ENCODE measurements at regions not wholly inside any gene's neighbourhood (a gene's known extent, or its start where the extent isn't known, plus 50 kb on each side); places are given as distances from the start of the nearest gene placed in this dataset.

- no peak for DNase-seq
Measured at GRCh38 chr2:74735009-74735408, 81.0 kb downstream of the SEMA4F start.

- no peak for DNase-seq
Measured at GRCh38 chr2:74735564-74735963, 81.5 kb downstream of the SEMA4F start.

GRCh38 chr2:74736589-74736988 lies 82.5 kb downstream of the SEMA4F start:
- no peak for DNase-seq

GRCh38 chr2:74738586-74738985 lies 84.5 kb downstream of the SEMA4F start:
- no peak for DNase-seq

- DNase-seq, result no peak
Measured at GRCh38 chr2:74739129-74739528, 85.1 kb downstream of the SEMA4F start.

- no peak for DNase-seq
Measured at GRCh38 chr2:74739733-74740241, 85.7 kb downstream of the SEMA4F start.

GRCh38 chr2:74740395-74740740 lies 86.3 kb downstream of the SEMA4F start:
- DNase-seq, result no peak

- peak; percentile 81 to 83 for DNase-seq
Measured at GRCh38 chr2:74740741-74741431, 86.8 kb downstream of the SEMA4F start.

GRCh38 chr2:74741629-74742028 lies 87.6 kb downstream of the SEMA4F start:
- DNase-seq, result peak; percentile 38 to 48

GRCh38 chr2:74742471-74742870 lies 88.4 kb downstream of the SEMA4F start:
- DNase-seq, result no peak

- no peak for DNase-seq
Measured at GRCh38 chr2:74743039-74743438, 89.0 kb downstream of the SEMA4F start.

GRCh38 chr2:74743778-74744177 lies 89.7 kb downstream of the SEMA4F start:
- DNase-seq, result no peak

GRCh38 chr2:74744731-74745515 lies 89.0 kb upstream of the HK2 start:
- no peak for DNase-seq

GRCh38 chr2:74745766-74746165 lies 88.2 kb upstream of the HK2 start:
- no peak for DNase-seq

GRCh38 chr2:74746480-74746879 lies 87.4 kb upstream of the HK2 start:
- DNase-seq, result peak in 1 of 2 donors; percentile 58

- DNase-seq, result peak; percentile 86 to 94
Measured at GRCh38 chr2:74747411-74748080, 86.4 kb upstream of the HK2 start.

- DNase-seq, result no peak
Measured at GRCh38 chr2:74748665-74749064, 85.3 kb upstream of the HK2 start.

- no peak for DNase-seq
Measured at GRCh38 chr2:74749432-74749831, 84.5 kb upstream of the HK2 start.

GRCh38 chr2:74751981-74752851 lies 81.7 kb upstream of the HK2 start:
- DNase-seq, result peak in 1 of 2 donors; percentile 58

GRCh38 chr2:74755386-74755785 lies 78.5 kb upstream of the HK2 start:
- peak; percentile 20 to 78 for DNase-seq

GRCh38 chr2:74756356-74756890 lies 77.5 kb upstream of the HK2 start:
- DNase-seq, result peak in 1 of 2 donors; percentile 45

GRCh38 chr2:74759986-74760385 lies 73.9 kb upstream of the HK2 start:
- no peak for DNase-seq
